Right cardiac atrium (tissue), 5 donors: ENCODE measurements at regions not wholly inside any gene's neighbourhood (a gene's known extent, or its start where the extent isn't known, plus 50 kb on each side); places are given as distances from the start of the nearest gene placed in this dataset.

ENCODE experiments used
- ATAC-seq, 2 donors: fragments of 200-7000 bp; cut with Tn5 transposase; one replicate each; pipeline versions ENCODE4 v1.8.0 to v1.9.1; 2020; ENCODE audit warnings: moderate library complexity in 2 of 2, mild to moderate bottlenecking in 1 of 2
- DNase-seq, 3 donors: peaks; one replicate each; pipeline ENCODE4 v3.0.0-alpha.2; 2020
- H3K27ac ChIP-seq: one replicate; pipeline ENCODE4 v1.5.1; 2013; ENCODE audit warnings: mild to moderate bottlenecking, low read length, control low read depth, moderate library complexity
- H3K27me3 ChIP-seq: one replicate; pipeline ENCODE4 v1.6.1; 2013; ENCODE audit not compliant: control insufficient read depth, insufficient read depth
- H3K4me1 ChIP-seq: one replicate; pipeline ENCODE4 v1.6.1; 2013; ENCODE audit warnings: low read length; ENCODE audit not compliant: control insufficient read depth, insufficient read depth
- H3K4me3 ChIP-seq: one replicate; pipeline ENCODE4 v1.5.1; 2013; ENCODE audit warnings: low read length, control low read depth
- H3K9me3 ChIP-seq: one replicate; pipeline ENCODE4 v1.6.1; 2013; ENCODE audit warnings: low read length; ENCODE audit not compliant: control insufficient read depth
- WGBS: extraction: QIAGEN DNeasy Blood & Tissue Kit; methylation state at CpG from one replicate; pipeline ENCODE4 v1.1.7; 2013; 5-methylcytosine and 5-hydroxymethylcytosine counted together
- intact Hi-C, 4 donors: fragments of 100-400 bp; cut with DNase I; formaldehyde crosslinking; loops; one replicate each; pipeline versions ENCODE4 v1.11.0 to v1.14.0; 2022 to 2023
- donor health status: healthy with polysubstance abuse.
- donor health status: DM: no; HTN: yes; CAD: no.
- donor health status: DM: no; HTN: no; CAD: no.
- donor health status: DM: no; HTN: yes; CAD: no; lungs with severe emphysema.
- donor health status: DM: yes; HTN: yes; CAD: no.

- Histone ChIP-seq H3K4me1 (peaks cover 2% of the 10 kb centered on the region), H3K4me3 (no peak overlapping the region), H3K27me3 (no peaks in the 10 kb centered on the region), H3K27ac (no peak overlapping the region), H3K9me3 (no peaks in the 10 kb centered on the region)
- WGBS = 60% methylated on average over 12 of the region's 12 CpGs
- intact Hi-C loops = no loop called here
- ATAC-seq (peak; percentile 37 to 71), DNase-seq (peak in 1 of 3 donors; percentile 22)
Observed at GRCh38 chr1:226799634-226800281, 60.7 kb upstream of the ITPKB start.

GRCh38 chr1:226798427-226799411 is 59.6 kb upstream of the ITPKB start:
- Histone ChIP-seq H3K27me3 (no peaks in the 10 kb centered on the region), H3K9me3 (no peaks in the 10 kb centered on the region), H3K4me3 (no peak overlapping the region), H3K4me1 (peaks cover 2% of the 10 kb centered on the region), H3K27ac (no peak overlapping the region)
- intact Hi-C loops = no loop called here
- peak in 1 of 3 donors; percentile 59 for DNase-seq
- ATAC-seq = peak; percentile 49 to 50
- WGBS = 74% methylated on average over 22 of the region's 22 CpGs

GRCh38 chr1:226797151-226797550 is 58.1 kb upstream of the ITPKB start:
- Histone ChIP-seq H3K27ac (no peak overlapping the region), H3K4me1 (peaks cover 2% of the 10 kb centered on the region), H3K27me3 (no peaks in the 10 kb centered on the region), H3K4me3 (no peak overlapping the region), H3K9me3 (no peaks in the 10 kb centered on the region)
- intact Hi-C loops = no loop called here
- WGBS = 90% methylated on average over 5 of the region's 5 CpGs
- ATAC-seq (no peak), DNase-seq (no peak)

- no peak for DNase-seq
Observed at GRCh38 chr1:226793620-226794276, 54.7 kb upstream of the ITPKB start.

GRCh38 chr1:226792368-226792767 is 53.3 kb upstream of the ITPKB start:
- no peaks in the 10 kb centered on the region for H3K27me3 ChIP-seq
- H3K9me3 ChIP-seq = no peaks in the 10 kb centered on the region
- intact Hi-C loops = no loop called here
- WGBS = 97% methylated on average over 1 of the region's 1 CpG
- ATAC-seq = no peak
- DNase-seq = no peak
- H3K4me1 ChIP-seq = no peaks in the 10 kb centered on the region
- H3K27ac ChIP-seq = no peak overlapping the region
- H3K4me3 ChIP-seq = no peak overlapping the region

More at GRCh38 chr1:226793620-226794276, 54.7 kb upstream of the ITPKB start:
- Histone ChIP-seq H3K27ac (no peak overlapping the region), H3K4me3 (no peak overlapping the region), H3K27me3 (no peaks in the 10 kb centered on the region), H3K4me1 (no peaks in the 10 kb centered on the region), H3K9me3 (no peaks in the 10 kb centered on the region)
- intact Hi-C loops = no loop called here
- ATAC-seq = no peak
- WGBS = 60% methylated on average over 2 of the region's 2 CpGs

GRCh38 chr1:226790545-226791181 is 51.6 kb upstream of the ITPKB start:
- Histone ChIP-seq H3K4me3 (no peak overlapping the region), H3K9me3 (no peaks in the 10 kb centered on the region), H3K27me3 (no peaks in the 10 kb centered on the region), H3K27ac (no peak overlapping the region), H3K4me1 (no peaks in the 10 kb centered on the region)
- DNase-seq (no peak), ATAC-seq (no peak)
- intact Hi-C loops = no loop called here
- 84% methylated on average over 6 of the region's 6 CpGs for WGBS

GRCh38 chr1:226788965-226789364 is 49.9 kb upstream of the ITPKB start:
- Histone ChIP-seq H3K4me3 (no peak overlapping the region), H3K27me3 (no peaks in the 10 kb centered on the region), H3K27ac (no peak overlapping the region), H3K4me1 (peaks cover 3% of the 10 kb centered on the region), H3K9me3 (no peaks in the 10 kb centered on the region)
- WGBS = 92% methylated on average over 4 of the region's 4 CpGs
- DNase-seq (no peak), ATAC-seq (no peak)
- intact Hi-C loops = no loop called here
